HL-60 (cell line): ENCODE measurements at regions not wholly inside any gene's neighbourhood (a gene's known extent, or its start where the extent isn't known, plus 50 kb on each side); places are given as distances from the start of the nearest gene placed in this dataset.
"Not testable (repeated sequence)": the region's sequence is repeated elsewhere in the genome, so short reads cannot be mapped to it uniquely, and the experiment has no call there.

Experiments used
- DNase-seq, 2 experiments: peaks; one replicate each; pipeline ENCODE4 v3.0.0-alpha.2; 2010 to 2020; ENCODE audit warnings: low read depth in 1 of 2, low spot score in 1 of 2
- H3K27ac ChIP-seq: fragments of 250-450 bp; sonication (Bioruptor Pico); replicated peaks from 2 replicates; pipeline ENCODE4 v1.5.1; 2020; ENCODE audit warnings: mild to moderate bottlenecking, moderate library complexity
- H3K27me3 ChIP-seq: fragments of 250-450 bp; sonication (Bioruptor Pico); 2 replicates; pipeline ENCODE4 v1.5.1; 2021; ENCODE audit warnings: mild to moderate bottlenecking, moderate library complexity; ENCODE audit not compliant: insufficient read depth, poor library complexity, severe bottlenecking
- H3K4me3 ChIP-seq: replicated peaks from 2 replicates; pipeline ENCODE4 v1.5.1; 2011; ENCODE audit warnings: mild to moderate bottlenecking, control low read depth, low read length; ENCODE audit not compliant: insufficient read depth
- GABPA ChIP-seq: IDR thresholded peaks from 2 replicates; pipeline ENCODE4 v1.6.1; 2012; ENCODE audit warnings: low read depth
- POLR2AphosphoS5 ChIP-seq: IDR thresholded peaks from 2 replicates; pipeline ENCODE4 v1.6.1; 2012; ENCODE audit warnings: low read depth
- SPI1 ChIP-seq: IDR thresholded peaks from 2 replicates; pipeline ENCODE4 v1.6.1; 2012; ENCODE audit warnings: low read depth, mild to moderate bottlenecking, borderline replicate concordance
- TF ChIP-seq, protein P1 (sequence below): IDR thresholded peaks from 2 replicates; pipeline ENCODE4 v1.6.1; 2012; ENCODE audit warnings: low read depth; ENCODE audit not compliant: insufficient replicate concordance
- TF ChIP-seq, protein P2 (sequence below): IDR thresholded peaks from one replicate; pipeline ENCODE4 v1.5.1; 2011; ENCODE audit warnings: low read length, control low read depth, inconsistent platforms; ENCODE audit not compliant: insufficient read depth

DNA sequence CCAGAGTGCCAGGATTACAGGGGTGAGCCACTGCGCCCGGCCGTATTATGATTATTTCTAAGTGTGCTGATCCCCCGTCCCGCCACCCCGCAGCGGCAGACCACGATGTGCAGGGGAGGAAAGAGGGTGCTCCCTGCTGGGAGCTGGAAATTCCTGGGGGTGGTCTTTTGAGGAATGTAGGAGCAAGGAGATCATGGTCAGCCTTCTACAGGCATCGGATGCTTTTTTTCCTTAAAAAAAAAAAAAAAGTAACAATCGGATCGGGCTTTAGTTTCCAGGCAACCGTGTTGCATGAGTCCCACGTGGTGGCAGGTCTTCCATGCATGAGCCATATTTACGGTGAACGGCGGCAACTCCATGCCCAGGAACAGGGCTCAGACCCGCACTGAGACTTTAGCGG lies 74.2 kb upstream of the COX20 start:
- TF ChIP-seq SPI1, result no peak
- TF ChIP-seq, protein P1, sequence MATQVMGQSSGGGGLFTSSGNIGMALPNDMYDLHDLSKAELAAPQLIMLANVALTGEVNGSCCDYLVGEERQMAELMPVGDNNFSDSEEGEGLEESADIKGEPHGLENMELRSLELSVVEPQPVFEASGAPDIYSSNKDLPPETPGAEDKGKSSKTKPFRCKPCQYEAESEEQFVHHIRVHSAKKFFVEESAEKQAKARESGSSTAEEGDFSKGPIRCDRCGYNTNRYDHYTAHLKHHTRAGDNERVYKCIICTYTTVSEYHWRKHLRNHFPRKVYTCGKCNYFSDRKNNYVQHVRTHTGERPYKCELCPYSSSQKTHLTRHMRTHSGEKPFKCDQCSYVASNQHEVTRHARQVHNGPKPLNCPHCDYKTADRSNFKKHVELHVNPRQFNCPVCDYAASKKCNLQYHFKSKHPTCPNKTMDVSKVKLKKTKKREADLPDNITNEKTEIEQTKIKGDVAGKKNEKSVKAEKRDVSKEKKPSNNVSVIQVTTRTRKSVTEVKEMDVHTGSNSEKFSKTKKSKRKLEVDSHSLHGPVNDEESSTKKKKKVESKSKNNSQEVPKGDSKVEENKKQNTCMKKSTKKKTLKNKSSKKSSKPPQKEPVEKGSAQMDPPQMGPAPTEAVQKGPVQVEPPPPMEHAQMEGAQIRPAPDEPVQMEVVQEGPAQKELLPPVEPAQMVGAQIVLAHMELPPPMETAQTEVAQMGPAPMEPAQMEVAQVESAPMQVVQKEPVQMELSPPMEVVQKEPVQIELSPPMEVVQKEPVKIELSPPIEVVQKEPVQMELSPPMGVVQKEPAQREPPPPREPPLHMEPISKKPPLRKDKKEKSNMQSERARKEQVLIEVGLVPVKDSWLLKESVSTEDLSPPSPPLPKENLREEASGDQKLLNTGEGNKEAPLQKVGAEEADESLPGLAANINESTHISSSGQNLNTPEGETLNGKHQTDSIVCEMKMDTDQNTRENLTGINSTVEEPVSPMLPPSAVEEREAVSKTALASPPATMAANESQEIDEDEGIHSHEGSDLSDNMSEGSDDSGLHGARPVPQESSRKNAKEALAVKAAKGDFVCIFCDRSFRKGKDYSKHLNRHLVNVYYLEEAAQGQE, result no peak
- no peak for TF ChIP-seq POLR2AphosphoS5
- TF ChIP-seq GABPA, result no peak
- TF ChIP-seq, protein P2, sequence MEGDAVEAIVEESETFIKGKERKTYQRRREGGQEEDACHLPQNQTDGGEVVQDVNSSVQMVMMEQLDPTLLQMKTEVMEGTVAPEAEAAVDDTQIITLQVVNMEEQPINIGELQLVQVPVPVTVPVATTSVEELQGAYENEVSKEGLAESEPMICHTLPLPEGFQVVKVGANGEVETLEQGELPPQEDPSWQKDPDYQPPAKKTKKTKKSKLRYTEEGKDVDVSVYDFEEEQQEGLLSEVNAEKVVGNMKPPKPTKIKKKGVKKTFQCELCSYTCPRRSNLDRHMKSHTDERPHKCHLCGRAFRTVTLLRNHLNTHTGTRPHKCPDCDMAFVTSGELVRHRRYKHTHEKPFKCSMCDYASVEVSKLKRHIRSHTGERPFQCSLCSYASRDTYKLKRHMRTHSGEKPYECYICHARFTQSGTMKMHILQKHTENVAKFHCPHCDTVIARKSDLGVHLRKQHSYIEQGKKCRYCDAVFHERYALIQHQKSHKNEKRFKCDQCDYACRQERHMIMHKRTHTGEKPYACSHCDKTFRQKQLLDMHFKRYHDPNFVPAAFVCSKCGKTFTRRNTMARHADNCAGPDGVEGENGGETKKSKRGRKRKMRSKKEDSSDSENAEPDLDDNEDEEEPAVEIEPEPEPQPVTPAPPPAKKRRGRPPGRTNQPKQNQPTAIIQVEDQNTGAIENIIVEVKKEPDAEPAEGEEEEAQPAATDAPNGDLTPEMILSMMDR, result no peak
- Histone ChIP-seq H3K27me3 (no peaks in the 10 kb centered on the region), H3K4me3 (no peak overlapping the region), H3K27ac (no peak overlapping the region)
- DNase-seq, result no peak

DNA sequence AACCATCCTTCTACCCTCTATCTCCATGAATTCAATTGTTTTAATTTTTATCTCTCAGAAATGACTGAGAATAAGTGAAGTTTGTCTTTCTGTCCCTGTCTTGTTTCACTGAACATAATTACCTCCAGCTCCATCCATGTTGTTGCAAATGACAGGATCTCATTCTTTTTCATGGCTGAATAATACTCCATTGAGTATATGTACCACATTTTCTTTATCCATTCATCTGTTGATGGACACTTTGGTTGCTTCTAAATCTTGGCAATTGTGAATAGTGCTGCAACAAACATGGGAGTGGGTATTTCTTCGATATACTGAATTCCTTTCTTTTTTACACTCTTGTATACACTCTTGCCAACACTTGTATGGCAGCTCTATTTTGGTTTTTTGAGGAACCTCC lies 72.8 kb upstream of the COX20 start:
- DNase-seq, result no peak
- TF ChIP-seq, protein P2, result no peak
- TF ChIP-seq GABPA, result no peak
- TF ChIP-seq, protein P1, result no peak
- no peak for TF ChIP-seq SPI1
- TF ChIP-seq POLR2AphosphoS5, result no peak
- Histone ChIP-seq H3K27ac (no peak overlapping the region), H3K4me3 (no peak overlapping the region), H3K27me3 (no peaks in the 10 kb centered on the region)

DNA sequence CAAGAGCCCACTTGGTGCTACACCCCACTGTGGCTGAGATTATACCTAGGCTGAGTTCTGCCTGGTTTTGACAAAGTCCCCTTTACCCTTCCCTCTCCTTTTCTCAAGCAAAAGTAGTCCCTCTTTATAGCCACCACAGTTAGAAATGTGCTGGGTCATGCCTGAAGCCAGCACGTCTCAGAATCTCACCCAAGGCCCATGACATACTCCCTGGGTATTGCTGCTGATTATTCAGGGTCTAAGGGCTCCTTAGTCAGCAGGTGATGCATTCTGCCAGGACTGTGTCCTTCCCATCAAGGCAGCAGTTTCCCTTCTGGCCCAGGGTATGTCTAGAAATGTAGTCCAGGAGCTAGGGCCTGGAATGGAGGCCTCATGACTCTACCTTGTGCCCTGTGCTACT lies 67.3 kb upstream of the COX20 start:
- Histone ChIP-seq H3K4me3 (no peak overlapping the region), H3K27ac (no peak overlapping the region), H3K27me3 (no peaks in the 10 kb centered on the region)
- no peak for DNase-seq
- TF ChIP-seq, protein P1, result no peak

DNA sequence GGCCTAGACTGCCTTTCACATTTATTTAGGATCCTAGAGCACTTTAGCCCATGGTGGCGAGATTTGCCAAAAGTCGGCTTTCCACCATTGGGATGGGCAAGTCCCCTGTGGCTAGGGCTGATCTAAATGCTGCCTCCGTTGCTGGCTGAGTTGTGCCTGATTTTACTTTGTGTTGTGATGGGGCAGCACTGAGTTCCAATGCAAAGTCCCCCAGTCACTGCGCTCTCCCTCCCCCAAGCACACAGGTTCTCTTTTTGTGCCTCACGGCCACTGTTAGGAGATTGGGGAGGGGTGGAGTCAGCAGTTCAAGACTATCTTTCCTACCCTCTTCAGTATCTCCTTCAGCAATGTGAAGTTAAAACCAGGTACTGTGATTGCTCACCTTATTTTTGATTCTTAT lies 66.7 kb upstream of the COX20 start:
- H3K4me3 ChIP-seq, result no peak overlapping the region
- TF ChIP-seq GABPA (no peak), POLR2AphosphoS5 (no peak), SPI1 (no peak)
- TF ChIP-seq, protein P1, result no peak
- TF ChIP-seq, protein P2, result no peak
- no peak for DNase-seq
- no peaks in the 10 kb centered on the region for H3K27me3 ChIP-seq
- H3K27ac ChIP-seq, result no peak overlapping the region

DNA sequence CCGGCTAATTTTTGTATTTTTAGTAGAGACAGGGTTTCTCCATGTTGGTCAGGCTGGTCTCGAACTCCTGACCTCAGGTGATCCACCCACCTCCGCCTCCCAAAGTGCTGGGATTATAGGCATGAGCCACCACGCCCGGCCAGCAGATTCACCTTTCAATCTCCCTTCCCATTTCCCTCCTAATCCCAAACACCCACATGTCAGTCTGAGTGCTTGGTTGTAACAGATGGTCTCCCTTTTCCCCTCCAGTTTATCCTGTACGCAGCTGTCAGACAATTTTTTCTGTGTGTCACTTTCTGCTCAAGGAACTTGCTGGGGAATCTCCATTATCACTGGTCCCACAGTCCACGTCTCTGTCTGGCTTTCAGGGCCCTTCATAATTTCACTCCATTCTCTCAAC lies 64.9 kb upstream of the COX20 start:
- not testable (repeated sequence) for H3K27me3 ChIP-seq, H3K27ac ChIP-seq, H3K4me3 ChIP-seq, DNase-seq
